HCEC 1CT (cell line): ENCODE measurements at regions not wholly inside any gene's neighbourhood (a gene's known extent, or its start where the extent isn't known, plus 50 kb on each side); places are given as distances from the start of the nearest gene placed in this dataset.
A peak's percentile ranks its signal among the peaks of the same experiment; 100 is the strongest.

Experiments used
- DNase-seq: peaks from one replicate; pipeline ENCODE4 v3.0.0-alpha.2; 2017

DNA sequence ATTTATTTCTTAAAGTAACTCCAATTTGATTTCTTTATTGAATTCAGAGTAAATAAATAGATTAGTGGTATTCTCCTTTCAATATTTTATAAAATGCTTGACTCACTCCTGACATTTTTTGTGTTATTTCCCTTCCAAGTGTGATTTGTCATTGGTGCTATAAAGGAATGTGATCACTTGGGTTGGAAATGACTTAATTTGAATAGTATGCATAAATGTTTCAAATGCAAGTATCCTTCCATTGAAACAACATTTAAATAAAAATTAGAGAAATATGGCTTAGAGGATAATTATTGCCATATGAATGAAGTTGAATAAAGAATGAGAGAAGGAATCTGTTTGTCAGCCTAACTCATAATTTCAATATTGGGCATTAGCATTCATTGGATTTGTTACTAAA lies 182.7 kb downstream of the PABPC4L start:
- DNase-seq: peak; percentile 10

DNA sequence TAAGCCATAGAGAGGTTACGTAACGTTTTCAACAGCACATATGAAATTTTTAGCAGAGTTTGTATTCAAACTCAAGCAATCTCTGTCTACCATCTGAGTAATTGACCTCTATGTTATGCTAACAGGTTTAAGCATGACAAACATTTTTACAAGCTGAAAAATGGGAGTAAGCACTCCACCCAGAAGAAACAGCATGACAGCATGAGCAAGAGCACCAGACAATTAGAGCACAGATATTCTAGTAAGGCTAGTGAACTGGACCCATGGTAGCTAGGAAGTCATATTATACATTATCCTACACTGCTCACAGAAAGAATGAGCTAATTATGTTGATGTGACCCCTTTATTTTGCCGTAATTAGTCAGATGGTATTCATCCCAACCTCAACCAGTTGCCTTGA lies 200.5 kb downstream of the PABPC4L start:
- DNase-seq: no peak

GRCh38 chr4:133997436-133997835 lies 204.2 kb downstream of the PABPC4L start:
- DNase-seq: peak; percentile 0

GRCh38 chr4:133996431-133997121 lies 205.0 kb downstream of the PABPC4L start:
- no peak for DNase-seq

- no peak for DNase-seq
Measured at GRCh38 chr4:133995243-133995960, 206.2 kb downstream of the PABPC4L start.

DNA sequence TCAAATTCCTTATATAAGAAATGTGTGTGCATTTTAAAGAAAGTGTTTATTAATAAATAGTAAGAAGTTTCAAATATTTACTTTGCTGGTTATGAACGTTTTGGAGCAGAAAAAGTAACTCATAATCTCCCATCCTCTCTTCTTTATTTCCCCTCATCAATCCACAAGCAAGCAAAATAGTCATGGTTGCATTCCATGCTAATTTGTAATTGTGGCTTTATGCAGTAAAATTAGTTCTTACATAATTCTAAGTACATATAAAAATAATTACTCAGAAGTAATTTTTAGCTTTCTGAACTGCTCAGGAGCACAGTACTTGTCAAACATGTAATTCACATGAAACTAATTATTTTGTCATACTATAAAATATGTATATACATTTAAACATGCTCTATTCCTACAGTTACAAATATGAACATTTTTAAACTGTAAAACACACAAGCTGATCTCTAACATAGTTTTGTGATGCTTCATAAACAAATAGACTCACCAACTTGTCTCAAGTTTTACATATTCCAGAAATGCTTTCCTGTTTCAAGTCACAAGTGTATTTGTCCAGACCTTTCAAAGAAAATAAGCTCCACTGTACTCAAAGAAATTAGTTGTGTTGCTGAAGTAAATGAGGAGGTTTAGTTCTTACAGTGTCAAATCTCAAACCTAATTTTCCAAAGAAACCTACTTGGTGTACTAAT lies 218.9 kb downstream of the PABPC4L start:
- DNase-seq: peak; percentile 51

- no peak for DNase-seq
Measured at GRCh38 chr4:133981327-133981726, 220.3 kb downstream of the PABPC4L start.

DNA sequence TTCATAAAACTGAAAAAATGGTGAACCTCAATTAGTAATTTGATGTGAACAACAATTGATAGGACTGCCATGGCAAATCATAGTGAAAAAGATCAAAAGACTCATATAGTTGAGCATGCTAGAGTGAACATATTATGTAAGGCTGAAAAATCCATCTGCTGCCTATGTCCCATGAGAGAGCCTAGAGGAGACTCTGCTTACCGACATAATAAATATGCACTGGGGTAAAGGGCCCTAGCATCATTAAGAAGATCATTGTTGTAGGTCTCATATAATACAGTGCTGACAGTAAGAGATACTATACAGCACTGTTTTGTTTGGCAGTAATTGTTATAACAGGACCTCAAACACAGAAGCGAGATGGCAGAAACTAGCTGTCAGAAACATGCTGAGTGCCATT lies 229.0 kb downstream of the PABPC4L start:
- DNase-seq: no peak

- no peak for DNase-seq
Measured at GRCh38 chr4:133969202-133969848, 232.3 kb downstream of the PABPC4L start.

GRCh38 chr4:133968174-133968573 lies 233.4 kb downstream of the PABPC4L start:
- no peak for DNase-seq

DNA sequence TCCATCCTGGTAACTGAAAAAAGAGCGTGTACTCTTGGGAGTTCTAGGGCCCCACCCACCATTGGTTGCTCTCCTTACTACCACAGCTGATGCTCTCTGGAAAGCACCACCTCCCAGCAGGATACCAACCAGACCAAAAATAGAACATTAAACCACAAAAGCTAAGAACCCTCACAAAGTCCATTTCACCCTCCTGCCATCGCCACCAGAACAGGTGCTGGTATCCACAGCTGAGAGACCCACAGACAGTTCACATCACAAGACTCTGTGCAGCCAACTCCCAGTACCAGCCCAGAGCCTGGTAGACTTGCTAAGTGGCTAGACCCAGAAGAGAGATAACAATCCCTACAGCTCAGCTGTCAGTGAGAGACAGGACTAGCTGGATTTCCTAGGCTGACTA lies 240.6 kb downstream of the PABPC4L start:
- DNase-seq: no peak

DNA sequence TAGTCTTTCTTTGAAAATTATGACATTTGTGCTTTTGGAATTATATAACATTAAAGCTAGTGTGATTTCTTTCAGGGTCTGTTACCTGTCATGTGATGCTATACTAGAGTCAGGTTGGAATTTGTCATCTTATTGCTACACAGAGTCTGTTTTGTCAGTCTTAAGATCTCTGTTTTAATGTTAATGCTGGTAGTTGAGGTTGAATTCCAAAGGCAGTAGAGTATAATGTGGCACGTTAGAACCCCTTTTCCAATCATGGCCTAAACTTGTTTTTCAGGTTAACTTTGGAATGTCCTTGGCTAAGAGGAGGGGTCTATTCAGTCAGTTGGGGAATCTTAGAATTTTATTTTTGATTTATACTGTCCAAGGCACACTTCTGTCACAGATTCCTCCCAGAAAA lies 258.5 kb downstream of the PABPC4L start:
- no peak for DNase-seq

- no peak for DNase-seq
Measured at GRCh38 chr4:133938061-133938460, 263.5 kb downstream of the PABPC4L start.

DNA sequence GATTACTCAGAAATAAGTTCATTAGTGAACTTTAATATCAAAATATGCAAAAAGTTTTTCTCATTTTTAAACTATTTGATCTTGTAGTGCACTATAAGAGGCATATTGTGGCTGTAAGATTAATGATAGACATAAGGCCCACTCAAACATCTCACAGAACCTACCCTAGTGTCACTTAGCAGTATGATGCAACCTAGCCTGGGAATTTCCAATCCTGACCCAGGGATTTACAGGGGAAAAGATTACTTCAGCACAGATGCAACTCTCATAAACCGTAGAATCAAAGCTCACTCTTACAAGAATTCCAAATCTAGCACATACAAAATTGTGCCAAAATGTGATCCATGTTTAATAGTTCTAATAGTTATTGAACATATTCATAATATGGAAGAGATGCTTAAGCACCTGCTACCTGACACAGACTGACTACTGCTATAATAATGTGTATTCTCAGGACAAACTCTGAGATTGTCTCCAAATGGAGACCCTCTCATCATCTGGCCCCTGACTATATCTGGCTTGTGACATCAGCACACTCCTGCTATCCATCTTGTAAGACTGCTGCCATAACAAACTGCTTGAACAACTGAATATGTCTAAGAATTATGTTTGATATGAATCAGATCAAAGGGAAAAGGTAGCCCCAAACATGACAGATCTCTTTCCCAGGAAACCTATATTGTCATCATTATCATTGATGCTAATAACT lies 271.9 kb downstream of the PABPC4L start:
- DNase-seq: no peak

GRCh38 chr4:133921280-133922195 lies 280.1 kb downstream of the PABPC4L start:
- peak; percentile 20 for DNase-seq

DNA sequence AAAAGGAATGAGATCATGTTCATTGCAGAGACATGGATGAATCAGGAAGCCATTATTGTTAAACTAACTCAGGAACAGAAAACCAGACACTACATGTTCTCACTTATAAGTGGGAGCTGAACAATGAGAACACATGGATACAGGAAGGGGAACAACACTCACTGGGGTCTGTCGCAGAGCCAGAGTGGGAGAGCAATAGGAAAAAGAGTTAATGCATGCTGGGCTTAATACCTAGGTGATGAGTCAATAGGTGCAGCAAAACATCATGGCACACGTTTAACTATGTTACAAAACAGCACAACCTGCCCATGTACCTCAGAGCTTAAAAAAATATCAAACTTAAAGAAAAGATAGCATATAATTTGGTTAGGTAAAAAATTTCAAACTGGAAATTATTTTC lies 281.4 kb downstream of the PABPC4L start:
- DNase-seq: no peak

GRCh38 chr4:133910165-133910564 lies 291.4 kb downstream of the PABPC4L start:
- no peak for DNase-seq

- DNase-seq: no peak
Measured at GRCh38 chr4:133903029-133903428, 298.6 kb downstream of the PABPC4L start.

GRCh38 chr4:133891011-133891410 lies 310.6 kb downstream of the PABPC4L start:
- no peak for DNase-seq

GRCh38 chr4:133887723-133888122 lies 313.9 kb downstream of the PABPC4L start:
- no peak for DNase-seq

- DNase-seq: no peak
Measured at GRCh38 chr4:133869486-133869885, 332.1 kb downstream of the PABPC4L start.

- no peak for DNase-seq
Measured at GRCh38 chr4:133868856-133869255, 332.7 kb downstream of the PABPC4L start.
